GM13976 (cell line): ENCODE measurements at regions not wholly inside any gene's neighbourhood (a gene's known extent, or its start where the extent isn't known, plus 50 kb on each side); places are given as distances from the start of the nearest gene placed in this dataset.

Experiments
- DNase-seq: peaks from one replicate; pipeline ENCODE4 v3.0.0; 2012; ENCODE audit warnings: low spot score
- CTCF ChIP-seq: IDR thresholded peaks from 2 replicates; pipeline ENCODE4 v1.5.1; 2012; ENCODE audit warnings: borderline replicate concordance, mild to moderate bottlenecking; ENCODE audit not compliant: insufficient read depth; ENCODE audit errors: extremely low read depth, missing control alignments, control extremely low read depth
- in situ Hi-C: fragments of 300-500 bp; cut with MboI; formaldehyde crosslinking; loops from one replicate; pipeline ENCODE4 v1.12.0; 2022; ENCODE audit warnings: low sequenced_read_pairs, mixed read lengths, inconsistent platforms; ENCODE audit not compliant: unreplicated experiment

- DNase-seq = no peak
- in situ Hi-C loops = no loop called here
- no peak for TF ChIP-seq CTCF
Observed at GRCh38 chr2:3138621-3139020, 239.0 kb downstream of the EIPR1 start.

- DNase-seq = no peak
- no peak for TF ChIP-seq CTCF
- in situ Hi-C loops = no loop called here
Observed at GRCh38 chr2:3137651-3138300, 239.8 kb downstream of the EIPR1 start.

- in situ Hi-C loops = no loop called here
- no peak for TF ChIP-seq CTCF
- DNase-seq = no peak
Observed at GRCh38 chr2:3135676-3136075, 241.9 kb downstream of the EIPR1 start.

- no peak for DNase-seq
- in situ Hi-C loops = no loop called here
- TF ChIP-seq CTCF = no peak
Observed at GRCh38 chr2:3134026-3134571, 243.5 kb downstream of the EIPR1 start.

GRCh38 chr2:3132966-3133365, 244.7 kb downstream of the EIPR1 start:
- DNase-seq = no peak
- TF ChIP-seq CTCF = no peak
- in situ Hi-C loops = no loop called here

GRCh38 chr2:3132466-3132865, 245.2 kb downstream of the EIPR1 start:
- in situ Hi-C loops = no loop called here
- TF ChIP-seq CTCF = no peak
- DNase-seq = no peak

- in situ Hi-C loops = no loop called here
- no peak for TF ChIP-seq CTCF
- no peak for DNase-seq
Observed at GRCh38 chr2:3131636-3132326, 245.8 kb downstream of the EIPR1 start.
